HEK293T (cell line): ENCODE measurements at regions not wholly inside any gene's neighbourhood (a gene's known extent, or its start where the extent isn't known, plus 50 kb on each side); places are given as distances from the start of the nearest gene placed in this dataset.

Experiments
- CTCF ChIA-PET: fragments of 350-600 bp; formaldehyde crosslinking; extraction: SDS; loops from one replicate; lab custom pipeline; 2021; ENCODE audit warnings: antibody characterized with exemption, inconsistent platforms; lab: Yijun Ruan, JAX
- POLR2A ChIA-PET: fragments of 350-600 bp; formaldehyde crosslinking; extraction: SDS; loops from one replicate; lab custom pipeline; 2020; ENCODE audit warnings: antibody characterized with exemption, inconsistent platforms; lab: Yijun Ruan, JAX
- DNase-seq: peaks from one replicate; pipeline ENCODE4 v3.0.0; 2012; ENCODE audit warnings: mixed read lengths; ENCODE audit errors: extremely low spot score
- ARNT ChIP-seq: fragments of 450-650 bp; IDR thresholded peaks from 2 replicates; pipeline ENCODE4 v1.6.1; 2017; ENCODE audit warnings: mild to moderate bottlenecking
- BHLHE40 ChIP-seq: fragments of 450-650 bp; IDR thresholded peaks from 2 replicates; pipeline ENCODE4 v1.6.1; 2016; ENCODE audit warnings: mild to moderate bottlenecking, moderate library complexity, borderline replicate concordance
- CTBP1 ChIP-seq: fragments of 450-650 bp; IDR thresholded peaks from 2 replicates; pipeline ENCODE4 v1.6.1; 2016; ENCODE audit warnings: borderline replicate concordance
- ELF4 ChIP-seq: fragments of 450-650 bp; IDR thresholded peaks from 2 replicates; pipeline ENCODE4 v1.6.1; 2017; ENCODE audit warnings: antibody characterized with exemption
- FOXA1 ChIP-seq: fragments of 450-650 bp; IDR thresholded peaks from 2 replicates; pipeline ENCODE4 v1.6.1; 2016; ENCODE audit warnings: mild to moderate bottlenecking
- FOXK2 ChIP-seq: fragments of 450-650 bp; IDR thresholded peaks from 2 replicates; pipeline ENCODE4 v1.6.1; 2016; ENCODE audit warnings: mild to moderate bottlenecking
- FOXM1 ChIP-seq: fragments of 450-650 bp; IDR thresholded peaks from 2 replicates; pipeline ENCODE4 v1.6.1; 2017; ENCODE audit warnings: mild to moderate bottlenecking, borderline replicate concordance
- HDGF ChIP-seq: fragments of 450-650 bp; IDR thresholded peaks from 2 replicates; pipeline ENCODE4 v1.6.1; 2017; ENCODE audit warnings: antibody characterized with exemption, borderline replicate concordance
- L3MBTL2 ChIP-seq: fragments of 450-650 bp; conservative IDR thresholded peaks from 2 replicates; pipeline ENCODE4 v1.6.1; 2016; ENCODE audit warnings: mild to moderate bottlenecking
- LEF1 ChIP-seq: fragments of 450-650 bp; IDR thresholded peaks from 2 replicates; pipeline ENCODE4 v1.6.1; 2017; ENCODE audit warnings: mild to moderate bottlenecking, borderline replicate concordance
- NFRKB ChIP-seq: fragments of 450-650 bp; IDR thresholded peaks from 2 replicates; pipeline ENCODE4 v1.6.1; 2016; ENCODE audit warnings: mild to moderate bottlenecking, moderate library complexity
- SP1 ChIP-seq: fragments of 450-650 bp; IDR thresholded peaks from 2 replicates; pipeline ENCODE4 v1.6.1; 2017
- SUZ12 ChIP-seq: fragments of 450-650 bp; IDR thresholded peaks from 2 replicates; pipeline ENCODE4 v1.6.1; 2016; ENCODE audit warnings: mild to moderate bottlenecking
- TARDBP ChIP-seq: fragments of 450-650 bp; IDR thresholded peaks from 2 replicates; pipeline ENCODE4 v1.6.1; 2016
- ZNF384 ChIP-seq: fragments of 450-650 bp; IDR thresholded peaks from 2 replicates; pipeline ENCODE4 v1.6.1; 2016
- TF ChIP-seq, protein P1 (sequence below): fragments of 450-650 bp; IDR thresholded peaks from 2 replicates; pipeline ENCODE4 v1.6.1; 2016

DNA sequence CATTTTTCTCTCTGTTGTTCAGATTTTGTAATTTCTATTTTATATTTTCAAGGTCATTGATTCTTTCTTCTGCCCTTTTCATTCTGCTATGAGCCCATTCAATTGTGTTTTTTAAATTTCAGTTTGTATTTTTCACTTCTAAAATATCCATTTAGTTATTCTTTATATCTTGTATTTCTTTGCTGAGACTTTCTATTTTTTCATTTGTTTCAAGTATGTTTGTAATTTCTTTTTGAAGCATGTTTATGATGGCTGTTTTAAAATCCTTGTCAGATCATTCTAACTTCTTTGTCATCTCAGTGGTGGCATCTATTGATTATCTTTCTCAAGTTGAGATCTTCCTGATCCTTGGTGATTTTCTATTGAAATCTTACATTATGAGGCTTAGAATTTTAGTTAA lies 157.2 kb upstream of the USP9X start:
- ChIA-PET CTCF (no interaction called here), POLR2A (no interaction called here)

DNA sequence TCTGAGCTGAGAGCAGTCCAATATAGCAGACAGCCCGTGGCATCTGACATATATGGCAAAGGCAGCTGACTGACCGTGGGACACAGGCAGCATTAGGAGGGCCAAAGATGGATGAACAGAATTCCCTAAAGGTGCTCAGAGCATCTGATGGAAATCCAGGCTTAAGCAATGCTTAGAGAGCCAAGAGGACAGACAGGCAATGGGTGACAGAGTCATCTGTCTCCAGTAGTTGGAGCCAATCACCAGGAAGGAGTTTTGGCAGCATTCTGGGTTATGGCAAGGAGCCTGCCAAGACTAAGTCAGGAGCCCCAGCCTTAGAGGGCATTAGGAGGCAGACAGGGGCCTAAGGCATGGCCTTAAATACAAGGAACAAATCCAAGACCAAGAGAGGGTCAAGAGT lies 153.3 kb upstream of the USP9X start:
- DNase-seq: no peak
- POLR2A ChIA-PET: no interaction called here
- TF ChIP-seq FOXA1 (no peak), HDGF (no peak), SP1 (no peak), ZNF384 (no peak), TARDBP (no peak), SUZ12 (no peak)
- TF ChIP-seq, protein P1, sequence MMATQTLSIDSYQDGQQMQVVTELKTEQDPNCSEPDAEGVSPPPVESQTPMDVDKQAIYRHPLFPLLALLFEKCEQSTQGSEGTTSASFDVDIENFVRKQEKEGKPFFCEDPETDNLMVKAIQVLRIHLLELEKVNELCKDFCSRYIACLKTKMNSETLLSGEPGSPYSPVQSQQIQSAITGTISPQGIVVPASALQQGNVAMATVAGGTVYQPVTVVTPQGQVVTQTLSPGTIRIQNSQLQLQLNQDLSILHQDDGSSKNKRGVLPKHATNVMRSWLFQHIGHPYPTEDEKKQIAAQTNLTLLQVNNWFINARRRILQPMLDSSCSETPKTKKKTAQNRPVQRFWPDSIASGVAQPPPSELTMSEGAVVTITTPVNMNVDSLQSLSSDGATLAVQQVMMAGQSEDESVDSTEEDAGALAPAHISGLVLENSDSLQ: no peak
- CTCF ChIA-PET: interaction anchor here (0.6 kb wide), 1 partner anchor 184 kb away, joined by 3 read pairs; no protein-coding TSS in a partner anchor

More for the DNA sequence above, 157.2 kb upstream of the USP9X start:
- TF ChIP-seq, protein P1: no peak
- TF ChIP-seq ELF4 (no peak), FOXA1 (no peak), ARNT (no peak), NFRKB (no peak), TARDBP (no peak), SP1 (no peak), LEF1 (no peak), ZNF384 (no peak), HDGF (no peak), FOXM1 (no peak), SUZ12 (no peak)
- DNase-seq: no peak

DNA sequence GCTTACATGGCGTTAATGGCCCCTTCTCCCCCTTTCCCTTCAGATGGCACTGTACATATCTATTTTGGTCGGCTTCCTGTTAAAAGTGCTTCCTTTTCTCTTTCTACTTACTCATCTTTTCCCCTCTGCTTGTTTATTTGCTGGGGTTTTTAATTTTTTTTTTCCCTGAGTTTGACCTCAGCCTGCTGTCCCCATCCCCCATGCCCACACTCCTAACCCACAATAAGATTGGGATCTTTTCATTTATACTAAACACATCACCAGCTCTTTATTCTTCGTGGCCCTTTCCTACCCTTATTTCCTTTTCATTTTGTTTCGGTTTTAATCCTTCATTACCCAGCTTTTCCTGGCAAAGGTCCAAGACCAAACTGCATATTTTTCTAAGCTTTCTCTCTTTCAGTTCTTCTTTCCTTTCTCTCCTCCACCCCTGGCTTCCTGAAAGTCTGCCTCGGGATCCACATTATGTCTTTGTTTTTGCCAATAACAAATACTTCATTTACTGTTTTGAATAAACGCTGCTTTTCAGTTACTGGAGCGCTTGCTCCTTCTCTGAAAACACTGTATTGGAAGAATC lies 152.0 kb upstream of the USP9X start:
- no peak for DNase-seq
- POLR2A ChIA-PET: no interaction called here
- CTCF ChIA-PET: no interaction called here
- TF ChIP-seq CTBP1 (no peak), TARDBP (no peak), FOXM1 (no peak), ZNF384 (no peak), SP1 (no peak), LEF1 (no peak), FOXK2 (no peak), L3MBTL2 (no peak)
- TF ChIP-seq, protein P1: no peak

DNA sequence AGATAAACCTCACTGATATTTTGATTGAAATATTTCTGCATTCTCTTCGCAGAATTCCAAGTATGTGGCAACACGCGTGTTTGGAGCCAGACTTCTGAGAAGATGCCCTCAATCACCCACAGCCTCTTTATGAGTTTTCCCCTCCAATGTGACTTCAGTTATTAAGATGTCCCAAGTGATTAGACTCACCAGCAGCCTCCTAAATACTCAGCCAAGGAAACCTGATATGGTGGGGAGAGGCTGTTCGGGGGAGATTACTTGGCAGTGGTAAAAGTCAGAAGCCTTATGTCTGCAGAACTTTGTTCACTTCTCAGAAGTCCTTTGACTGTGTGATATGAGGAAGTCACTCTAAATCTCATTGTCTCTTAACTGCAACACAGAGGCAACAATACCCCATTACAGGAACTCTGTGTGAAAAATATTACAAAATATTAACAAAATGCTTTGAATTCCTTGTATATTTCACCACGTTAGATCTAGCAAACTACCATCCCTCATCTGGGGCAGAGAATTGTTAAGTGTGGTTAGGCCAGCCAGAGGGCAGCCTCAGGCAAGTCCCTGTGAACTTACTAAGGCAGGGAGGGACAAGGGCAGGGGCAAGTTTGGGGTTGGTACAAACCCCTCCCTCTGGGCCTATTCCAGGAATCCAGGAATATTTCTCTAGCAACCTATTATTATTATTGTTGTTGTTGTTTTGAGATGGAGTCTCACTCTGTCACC lies 151.4 kb upstream of the USP9X start:
- no peak for TF ChIP-seq HDGF
- TF ChIP-seq, protein P1: peak; percentile 68
- DNase-seq: peak; percentile 46
- CTCF ChIA-PET: no interaction called here

DNA sequence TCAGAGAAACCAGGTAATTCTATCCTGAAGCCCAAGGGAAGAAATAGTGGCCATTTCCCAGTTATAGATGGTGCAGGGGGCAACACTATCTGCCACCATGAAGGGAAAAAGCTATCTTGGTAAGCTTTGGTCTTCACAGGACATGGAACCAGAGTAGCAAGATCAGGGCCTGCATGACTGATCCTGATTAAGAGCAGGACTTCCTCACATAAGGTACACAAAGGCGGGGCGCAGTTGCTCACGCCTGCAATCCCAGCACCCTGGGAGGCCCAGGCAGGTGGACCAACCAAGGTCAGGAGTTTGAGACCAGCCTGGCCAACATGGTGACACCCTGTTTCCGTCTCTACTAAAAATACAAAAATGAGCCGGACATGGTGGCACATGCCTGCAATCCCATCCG lies 148.4 kb upstream of the USP9X start:
- CTCF ChIA-PET: no interaction called here
- TF ChIP-seq FOXA1 (no peak), HDGF (no peak), FOXM1 (no peak), ZNF384 (no peak), LEF1 (no peak), ELF4 (no peak), BHLHE40 (no peak), SP1 (no peak), ARNT (no peak), NFRKB (no peak), SUZ12 (no peak), L3MBTL2 (no peak)
- TF ChIP-seq, protein P1: no peak
- no peak for DNase-seq
- POLR2A ChIA-PET: no interaction called here

More for the DNA sequence above, 151.4 kb upstream of the USP9X start:
- POLR2A ChIA-PET: no interaction called here
